ENCODE measurements at regions not wholly inside any gene's neighbourhood (a gene's known extent, or its start where the extent isn't known, plus 50 kb on each side); places are given as distances from the start of the nearest gene placed in this dataset.

DNA sequence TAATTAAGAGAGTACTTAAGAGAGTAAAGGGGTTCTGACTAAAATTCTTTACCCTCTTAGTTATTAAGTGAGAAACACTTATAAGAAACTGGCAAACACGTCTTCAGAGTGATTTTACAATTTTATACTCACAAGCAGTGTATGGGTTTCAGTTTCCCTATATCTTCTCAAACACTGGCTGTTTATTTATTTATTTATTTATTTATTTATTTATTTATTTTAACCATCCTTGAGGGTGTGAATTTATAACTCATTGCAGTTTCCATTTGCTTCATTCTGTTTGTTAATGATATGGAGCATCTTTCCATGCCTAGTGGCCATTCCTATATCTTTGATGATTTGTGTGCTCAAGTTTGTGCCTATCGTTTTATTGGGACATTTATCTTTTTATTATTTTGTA lies 68.0 kb upstream of the SGCD start:
- H3K79me1 ChIP-seq (ENCODE audit: low read depth, low read length) = no peaks in the 10 kb centered on the region
- H3K14ac ChIP-seq (ENCODE audit: insufficient read length) = no peak overlapping the region
- no peak overlapping the region for H2AFZ ChIP-seq (ENCODE audit: low read length)
- H3K23me2 ChIP-seq (ENCODE audit: low read depth, low read length) = no peaks in the 10 kb centered on the region
- no peak overlapping the region for H2BK20ac ChIP-seq (ENCODE audit: low read length)
- no peak overlapping the region for H4K91ac ChIP-seq (replicated peaks; ENCODE audit: insufficient read length, low read length)
- H2BK12ac ChIP-seq (ENCODE audit: low read depth, low read length) = no peak overlapping the region
- no peak overlapping the region for H2BK120ac ChIP-seq (replicated peaks; ENCODE audit: low read depth, low read length)
- no peak overlapping the region for H4K5ac ChIP-seq (ENCODE audit: insufficient read length, low read depth, low read length)
- H3K79me2 ChIP-seq (ENCODE audit: control insufficient read depth in 1 of 2, insufficient read depth in 2 of 2, low read length in 2 of 2) = no peaks in the 10 kb centered on the region
- H3K4me1 ChIP-seq (replicated peaks in 1 of 4; ENCODE audit: control insufficient read depth in 3 of 4, insufficient read depth in 4 of 4, low read length in 3 of 4) = peaks cover 0 to 3% (median 0%) of the 10 kb centered on the region in 4 experiments; a peak in 1 of 7 replicates
- H3K18ac ChIP-seq (ENCODE audit: extremely low read depth, low read length) = no peak overlapping the region
- H3K4me2 ChIP-seq (ENCODE audit: insufficient read depth in 1 of 2, low read depth in 2 of 2, low read length in 2 of 2) = no peak overlapping the region
- ChIA-PET CTCF (ENCODE audit: partially characterized antibody) (no interaction called here), POLR2A (ENCODE audit: partially characterized antibody) (no interaction called here)
- H3K27me3 ChIP-seq (replicated peaks in 1 of 4; ENCODE audit: control insufficient read depth in 3 of 4, extremely low read depth in 1 of 4, insufficient read depth in 3 of 4, low read length in 3 of 4) = no peaks in the 10 kb centered on the region
- no peak overlapping the region for H2BK5ac ChIP-seq (ENCODE audit: low read depth, low read length)
- no peak overlapping the region for H4K8ac ChIP-seq (ENCODE audit: extremely low read depth, insufficient read depth, low read length)
- no peak overlapping the region for H2BK15ac ChIP-seq (ENCODE audit: low read length)
- no peak overlapping the region for H2AK5ac ChIP-seq (ENCODE audit: low read depth, low read length)
- H3K27ac ChIP-seq (ENCODE audit: low read depth, low read length) = no peak overlapping the region
- no peaks in the 10 kb centered on the region for H3K36me3 ChIP-seq (ENCODE audit: control insufficient read depth in 2 of 4, insufficient read depth in 4 of 4, low read length in 3 of 4)
- no peak for FAIRE-seq
- no peaks in the 10 kb centered on the region for H4K20me1 ChIP-seq (replicated peaks in 1 of 2; ENCODE audit: control insufficient read depth in 1 of 2, insufficient read depth in 2 of 2, low read length in 2 of 2)
- H3K56ac ChIP-seq (replicated peaks; ENCODE audit: insufficient read length, low read depth, low read length) = no peak overlapping the region
- no peak overlapping the region for H3K9ac ChIP-seq (replicated peaks in 1 of 4; ENCODE audit: extremely low read depth in 1 of 4, low read depth in 3 of 4, low read length in 3 of 4)
- DNase-seq (ENCODE audit: low read depth in 1 of 2, low spot score in 2 of 2) = no peak
- no peak overlapping the region for H3K23ac ChIP-seq (ENCODE audit: insufficient read length)
- no peak overlapping the region for H3K4me3 ChIP-seq (ENCODE audit: extremely low read depth in 1 of 4, insufficient read depth in 2 of 4, low read depth in 3 of 4, low read length in 4 of 4)
- WGBS, 2 experiments (ENCODE audit: extremely low coverage in 1 of 2, insufficient coverage in 1 of 2, insufficient read length in 1 of 2, insufficient replicate concordance in 2 of 2, low coverage in 1 of 2, low lambda C conversion rate in 2 of 2, missing lambda C conversion rate in 1 of 2) = 92% methylated on average over 2 of the region's 2 CpGs; no CpG with 5 or more reads in 1 of the 2 experiments
- no peaks in the 10 kb centered on the region for H3K9me3 ChIP-seq (ENCODE audit: insufficient read depth in 2 of 2, low read depth in 1 of 2, low read length in 1 of 2)
- H3K4ac ChIP-seq (replicated peaks; ENCODE audit: insufficient read length, low read depth, low read length) = no peak overlapping the region
- TF ChIP-seq SAP30 (IDR thresholded peaks at IDR 0.05; ENCODE audit: insufficient read depth, insufficient replicate concordance, low read length) = no peak
- TF ChIP-seq NANOG (IDR thresholded peaks at IDR 0.05; ENCODE audit: insufficient read depth, low read depth, low read length, poor library complexity, severe bottlenecking) = no peak
- TF ChIP-seq, protein P1, sequence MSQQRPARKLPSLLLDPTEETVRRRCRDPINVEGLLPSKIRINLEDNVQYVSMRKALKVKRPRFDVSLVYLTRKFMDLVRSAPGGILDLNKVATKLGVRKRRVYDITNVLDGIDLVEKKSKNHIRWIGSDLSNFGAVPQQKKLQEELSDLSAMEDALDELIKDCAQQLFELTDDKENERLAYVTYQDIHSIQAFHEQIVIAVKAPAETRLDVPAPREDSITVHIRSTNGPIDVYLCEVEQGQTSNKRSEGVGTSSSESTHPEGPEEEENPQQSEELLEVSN (IDR thresholded peaks at IDR 0.05) = no peak
- TF ChIP-seq RFX5 (IDR thresholded peaks at IDR 0.05; ENCODE audit: borderline replicate concordance, low read depth, low read length) = no peak
- TF ChIP-seq MAFK (IDR thresholded peaks at IDR 0.05; ENCODE audit: low read depth, low read length) = no peak
- TF ChIP-seq POU5F1 (IDR thresholded peaks at IDR 0.05; ENCODE audit: low read depth, low read length) = no peak
- TF ChIP-seq, protein P2, sequence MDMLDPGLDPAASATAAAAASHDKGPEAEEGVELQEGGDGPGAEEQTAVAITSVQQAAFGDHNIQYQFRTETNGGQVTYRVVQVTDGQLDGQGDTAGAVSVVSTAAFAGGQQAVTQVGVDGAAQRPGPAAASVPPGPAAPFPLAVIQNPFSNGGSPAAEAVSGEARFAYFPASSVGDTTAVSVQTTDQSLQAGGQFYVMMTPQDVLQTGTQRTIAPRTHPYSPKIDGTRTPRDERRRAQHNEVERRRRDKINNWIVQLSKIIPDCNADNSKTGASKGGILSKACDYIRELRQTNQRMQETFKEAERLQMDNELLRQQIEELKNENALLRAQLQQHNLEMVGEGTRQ (IDR thresholded peaks at IDR 0.05; ENCODE audit: low read length) = no peak
- TF ChIP-seq SP4 (IDR thresholded peaks at IDR 0.05; ENCODE audit: low read length) = no peak
- no peak for TF ChIP-seq ASH2L (IDR thresholded peaks at IDR 0.05; ENCODE audit: low read length)
- TF ChIP-seq CEBPB (IDR thresholded peaks at IDR 0.05; ENCODE audit: low read depth, low read length) = no peak
- TF ChIP-seq EGR1 (IDR thresholded peaks at IDR 0.05; ENCODE audit: borderline replicate concordance, low read depth, low read length) = no peak
- no peak for TF ChIP-seq CTBP2 (IDR thresholded peaks at IDR 0.05; ENCODE audit: borderline replicate concordance, insufficient read depth, insufficient read length, low read length)
- no peak for TF ChIP-seq BACH1 (IDR thresholded peaks at IDR 0.05; ENCODE audit: low read length)
- no peak for TF ChIP-seq CHD1 (IDR thresholded peaks at IDR 0.05; ENCODE audit: low read depth, low read length)

All from H1 (cell line).